ENCODE measurements at regions not wholly inside any gene's neighbourhood (a gene's known extent, or its start where the extent isn't known, plus 50 kb on each side); places are given as distances from the start of the nearest gene placed in this dataset.
"Not testable (repeated sequence)": the region's sequence is repeated elsewhere in the genome, so short reads cannot be mapped to it uniquely, and the experiment has no call there.

- TF ChIP-seq CTCF (IDR thresholded peaks at IDR 0.05) = no peak
- Mint-ChIP-seq H3K36me3 (ENCODE audit: unreplicated experiment) (no peaks in the 10 kb centered on the region), H3K9me3 (ENCODE audit: unreplicated experiment) (no peaks in the 10 kb centered on the region), H3K4me3 (ENCODE audit: unreplicated experiment) (no peak overlapping the region), H3K27me3 (ENCODE audit: unreplicated experiment) (no peaks in the 10 kb centered on the region), H3K4me1 (ENCODE audit: unreplicated experiment) (no peaks in the 10 kb centered on the region), H3K27ac (ENCODE audit: unreplicated experiment) (no peak overlapping the region)
- no peak for DNase-seq (ENCODE audit: extremely low spot score, unreplicated experiment)
Measured at GRCh38 chr4:177803151-177803550, 360.9 kb upstream of the AGA start.

GRCh38 chr4:177809791-177810190 lies 367.6 kb upstream of the AGA start:
- H3K4me1 Mint-ChIP-seq (ENCODE audit: unreplicated experiment) = no peaks in the 10 kb centered on the region
- no peak overlapping the region for H3K27ac Mint-ChIP-seq (ENCODE audit: unreplicated experiment)
- no peaks in the 10 kb centered on the region for H3K36me3 Mint-ChIP-seq (ENCODE audit: unreplicated experiment)
- TF ChIP-seq CTCF (IDR thresholded peaks at IDR 0.05) = no peak
- H3K27me3 Mint-ChIP-seq (ENCODE audit: unreplicated experiment) = no peaks in the 10 kb centered on the region
- DNase-seq (ENCODE audit: extremely low spot score, unreplicated experiment) = no peak
- no peak overlapping the region for H3K4me3 Mint-ChIP-seq (ENCODE audit: unreplicated experiment)
- H3K9me3 Mint-ChIP-seq (ENCODE audit: unreplicated experiment) = no peaks in the 10 kb centered on the region

GRCh38 chr4:177810220-177810619 lies 368.0 kb upstream of the AGA start:
- no peaks in the 10 kb centered on the region for H3K27me3 Mint-ChIP-seq (ENCODE audit: unreplicated experiment)
- no peak overlapping the region for H3K4me3 Mint-ChIP-seq (ENCODE audit: unreplicated experiment)

GRCh38 chr4:177818392-177818791 lies 376.2 kb upstream of the AGA start:
- not testable (repeated sequence) for H3K9me3 Mint-ChIP-seq (ENCODE audit: unreplicated experiment); H3K4me1 Mint-ChIP-seq (ENCODE audit: unreplicated experiment); H3K27ac Mint-ChIP-seq (ENCODE audit: unreplicated experiment); H3K27me3 Mint-ChIP-seq (ENCODE audit: unreplicated experiment); H3K36me3 Mint-ChIP-seq (ENCODE audit: unreplicated experiment); DNase-seq (ENCODE audit: extremely low spot score, unreplicated experiment); H3K4me3 Mint-ChIP-seq (ENCODE audit: unreplicated experiment)

More at GRCh38 chr4:177810220-177810619, 368.0 kb upstream of the AGA start:
- TF ChIP-seq CTCF (IDR thresholded peaks at IDR 0.05) = no peak
- Mint-ChIP-seq H3K36me3 (ENCODE audit: unreplicated experiment) (no peaks in the 10 kb centered on the region), H3K4me1 (ENCODE audit: unreplicated experiment) (no peaks in the 10 kb centered on the region), H3K9me3 (ENCODE audit: unreplicated experiment) (no peaks in the 10 kb centered on the region), H3K27ac (ENCODE audit: unreplicated experiment) (no peak overlapping the region)
- no peak for DNase-seq (ENCODE audit: extremely low spot score, unreplicated experiment)

GRCh38 chr4:177826973-177827372 lies 384.7 kb upstream of the AGA start:
- Mint-ChIP-seq H3K4me3 (ENCODE audit: unreplicated experiment) (no peak overlapping the region), H3K4me1 (ENCODE audit: unreplicated experiment) (no peaks in the 10 kb centered on the region), H3K27ac (ENCODE audit: unreplicated experiment) (no peak overlapping the region), H3K27me3 (ENCODE audit: unreplicated experiment) (no peaks in the 10 kb centered on the region), H3K9me3 (ENCODE audit: unreplicated experiment) (peaks cover 9% of the 10 kb centered on the region), H3K36me3 (ENCODE audit: unreplicated experiment) (no peaks in the 10 kb centered on the region)
- no peak for DNase-seq (ENCODE audit: extremely low spot score, unreplicated experiment)
- no peak for TF ChIP-seq CTCF (IDR thresholded peaks at IDR 0.05)

GRCh38 chr4:177841258-177841657 lies 399.0 kb upstream of the AGA start:
- Mint-ChIP-seq H3K27me3 (ENCODE audit: unreplicated experiment) (no peaks in the 10 kb centered on the region), H3K4me1 (ENCODE audit: unreplicated experiment) (no peaks in the 10 kb centered on the region), H3K9me3 (ENCODE audit: unreplicated experiment) (no peaks in the 10 kb centered on the region), H3K27ac (ENCODE audit: unreplicated experiment) (no peak overlapping the region), H3K4me3 (ENCODE audit: unreplicated experiment) (no peak overlapping the region), H3K36me3 (ENCODE audit: unreplicated experiment) (no peaks in the 10 kb centered on the region)
- DNase-seq (ENCODE audit: extremely low spot score, unreplicated experiment) = no peak
- TF ChIP-seq CTCF (IDR thresholded peaks at IDR 0.05) = no peak

All from osteocyte (in vitro differentiated cells).